ENCODE measurements at regions not wholly inside any gene's neighbourhood (a gene's known extent, or its start where the extent isn't known, plus 50 kb on each side); places are given as distances from the start of the nearest gene placed in this dataset.

DNA sequence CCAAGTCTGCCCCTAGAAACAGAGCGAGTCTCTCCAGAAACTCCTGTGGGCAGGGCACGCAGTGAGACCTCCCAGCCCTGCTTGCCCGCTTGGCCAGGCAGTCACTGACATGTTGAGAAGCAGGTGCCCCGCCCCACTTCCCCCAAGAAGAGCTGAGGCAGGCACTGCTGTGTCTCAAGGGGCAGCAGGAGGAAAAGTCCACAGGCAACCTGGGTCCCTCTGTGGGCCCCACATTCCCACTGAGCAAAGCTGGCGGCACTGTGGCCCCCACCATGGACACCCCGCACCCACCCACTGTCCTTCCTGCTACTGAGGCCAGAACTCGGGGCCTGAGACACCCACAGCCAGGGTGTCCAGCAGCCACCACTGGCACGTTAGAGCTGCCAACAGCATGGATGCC is 137.3 kb upstream of the NKX1-1 start:
- no peaks in the 10 kb centered on the region for H3K9me3 Mint-ChIP-seq
- Histone ChIP-seq H3K4me2 (no peak overlapping the region), H3K9me3 (ENCODE audit: low read depth) (no peaks in the 10 kb centered on the region), H2AFZ (replicated peaks) (no peak overlapping the region), H3F3A (ENCODE audit: low read depth) (no peaks in the 10 kb centered on the region), H3K27ac (no peak overlapping the region), H4K20me1 (ENCODE audit: low read depth) (no peaks in the 10 kb centered on the region), H3K36me3 (no peaks in the 10 kb centered on the region), H3K79me2 (ENCODE audit: low read depth) (no peaks in the 10 kb centered on the region), H3K4me3 (no peak overlapping the region), H3K4me1 (peaks cover 14% of the 10 kb centered on the region), H3K27me3 (peaks cover 15% of the 10 kb centered on the region), H3K9ac (no peak overlapping the region)
- H3K27me3 Mint-ChIP-seq (ENCODE audit: insufficient read depth, low read depth), result peaks cover 16% of the 10 kb centered on the region
- peaks cover 32% of the 10 kb centered on the region for H3K4me1 Mint-ChIP-seq
- H3K36me3 Mint-ChIP-seq, result no peaks in the 10 kb centered on the region
- no peak overlapping the region for H3K27ac Mint-ChIP-seq
- H3K4me3 Mint-ChIP-seq, result no peak overlapping the region
- TF ChIP-seq EZH2phosphoT487 (IDR thresholded peaks at IDR 0.05) (no peak), EZH2 (IDR thresholded peaks at IDR 0.05) (no peak)
- TF ChIP-seq, protein P1, sequence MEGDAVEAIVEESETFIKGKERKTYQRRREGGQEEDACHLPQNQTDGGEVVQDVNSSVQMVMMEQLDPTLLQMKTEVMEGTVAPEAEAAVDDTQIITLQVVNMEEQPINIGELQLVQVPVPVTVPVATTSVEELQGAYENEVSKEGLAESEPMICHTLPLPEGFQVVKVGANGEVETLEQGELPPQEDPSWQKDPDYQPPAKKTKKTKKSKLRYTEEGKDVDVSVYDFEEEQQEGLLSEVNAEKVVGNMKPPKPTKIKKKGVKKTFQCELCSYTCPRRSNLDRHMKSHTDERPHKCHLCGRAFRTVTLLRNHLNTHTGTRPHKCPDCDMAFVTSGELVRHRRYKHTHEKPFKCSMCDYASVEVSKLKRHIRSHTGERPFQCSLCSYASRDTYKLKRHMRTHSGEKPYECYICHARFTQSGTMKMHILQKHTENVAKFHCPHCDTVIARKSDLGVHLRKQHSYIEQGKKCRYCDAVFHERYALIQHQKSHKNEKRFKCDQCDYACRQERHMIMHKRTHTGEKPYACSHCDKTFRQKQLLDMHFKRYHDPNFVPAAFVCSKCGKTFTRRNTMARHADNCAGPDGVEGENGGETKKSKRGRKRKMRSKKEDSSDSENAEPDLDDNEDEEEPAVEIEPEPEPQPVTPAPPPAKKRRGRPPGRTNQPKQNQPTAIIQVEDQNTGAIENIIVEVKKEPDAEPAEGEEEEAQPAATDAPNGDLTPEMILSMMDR (IDR thresholded peaks at IDR 0.05), result no peak
- no peak for DNase-seq (ENCODE audit: low spot score)

DNA sequence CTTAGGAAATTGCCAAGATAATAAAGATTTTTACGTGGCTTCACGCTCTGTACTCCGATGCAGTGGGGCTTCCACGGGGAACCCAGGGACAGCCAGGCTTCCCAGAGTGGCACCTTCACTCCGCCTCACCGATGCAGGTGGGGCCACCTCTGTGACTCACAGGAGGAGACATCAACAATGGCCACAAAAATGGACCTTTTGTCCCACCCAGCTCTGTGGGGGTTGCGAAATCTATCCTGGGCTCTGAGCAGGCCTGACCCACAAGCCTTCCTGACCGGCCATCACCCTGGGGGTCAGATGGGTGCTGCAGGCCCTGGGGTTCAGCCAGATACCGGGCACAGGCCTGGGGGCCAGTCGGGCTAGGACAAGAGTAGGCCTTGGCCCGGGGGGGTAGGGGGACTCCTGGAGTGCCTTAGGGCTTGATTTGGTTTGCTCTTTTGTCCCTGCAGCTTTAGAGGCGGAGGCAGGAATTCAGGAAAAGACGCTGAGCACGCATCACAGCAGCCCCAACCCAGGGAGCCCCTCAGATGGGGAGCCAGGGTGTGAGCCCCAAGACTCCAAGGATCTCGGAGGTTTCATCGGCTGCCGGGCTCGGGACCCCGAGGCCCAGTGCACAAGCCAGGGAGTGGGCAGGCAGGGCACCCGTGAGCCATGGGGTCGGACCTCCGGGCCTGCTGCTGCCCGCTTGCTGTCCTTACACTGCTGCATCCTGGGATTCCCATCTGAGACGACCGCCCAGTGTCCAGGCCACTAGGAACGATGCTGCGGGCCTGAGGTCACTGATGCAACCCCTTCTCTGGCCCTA is 136.5 kb upstream of the NKX1-1 start:
- Mint-ChIP-seq H3K27ac (no peak overlapping the region), H3K27me3 (ENCODE audit: insufficient read depth, low read depth) (peaks cover 12% of the 10 kb centered on the region), H3K4me3 (no peak overlapping the region), H3K36me3 (no peaks in the 10 kb centered on the region), H3K4me1 (peaks cover 30% of the 10 kb centered on the region), H3K9me3 (no peaks in the 10 kb centered on the region)
- H2AFZ ChIP-seq (replicated peaks), result no peak overlapping the region
- H3K9ac ChIP-seq, result no peak overlapping the region
- TF ChIP-seq EZH2phosphoT487 (IDR thresholded peaks at IDR 0.05), result no peak
- no peak for TF ChIP-seq EZH2 (IDR thresholded peaks at IDR 0.05)
- TF ChIP-seq, protein P1 (IDR thresholded peaks at IDR 0.05), result no peak
- H3K4me2 ChIP-seq, result no peak overlapping the region
- H3K4me1 ChIP-seq, result peaks cover 14% of the 10 kb centered on the region
- H3F3A ChIP-seq (ENCODE audit: low read depth), result no peaks in the 10 kb centered on the region
- no peaks in the 10 kb centered on the region for H4K20me1 ChIP-seq (ENCODE audit: low read depth)
- DNase-seq (ENCODE audit: low spot score), result no peak
- no peaks in the 10 kb centered on the region for H3K79me2 ChIP-seq (ENCODE audit: low read depth)
- no peak overlapping the region for H3K4me3 ChIP-seq
- H3K36me3 ChIP-seq, result no peaks in the 10 kb centered on the region
- H3K27ac ChIP-seq, result no peak overlapping the region
- no peaks in the 10 kb centered on the region for H3K9me3 ChIP-seq (ENCODE audit: low read depth)
- peaks cover 7% of the 10 kb centered on the region for H3K27me3 ChIP-seq

DNA sequence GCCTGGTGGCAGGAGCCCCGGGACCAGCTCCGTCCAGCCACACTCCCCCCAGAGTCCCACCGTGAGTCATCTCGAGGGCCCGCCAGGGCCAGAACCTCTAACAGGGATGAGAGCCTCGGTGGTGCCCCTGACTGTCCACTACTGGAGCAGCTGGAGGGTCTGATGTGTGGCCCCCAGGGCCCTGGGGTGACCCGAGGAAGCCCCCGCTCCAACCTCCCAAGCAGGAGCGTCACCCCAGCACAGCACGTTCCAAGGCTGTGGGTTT is 135.9 kb upstream of the NKX1-1 start:
- H3F3A ChIP-seq (ENCODE audit: low read depth), result no peaks in the 10 kb centered on the region
- H3K4me2 ChIP-seq, result no peak overlapping the region
- no peaks in the 10 kb centered on the region for H3K9me3 Mint-ChIP-seq
- H2AFZ ChIP-seq (replicated peaks), result no peak overlapping the region
- DNase-seq (ENCODE audit: low spot score), result no peak
- H3K4me1 ChIP-seq, result peaks cover 14% of the 10 kb centered on the region
- H3K9me3 ChIP-seq (ENCODE audit: low read depth), result no peaks in the 10 kb centered on the region
- H3K36me3 ChIP-seq, result no peaks in the 10 kb centered on the region
- H3K27ac Mint-ChIP-seq, result no peak overlapping the region
- no peak overlapping the region for H3K9ac ChIP-seq
- no peak overlapping the region for H3K4me3 ChIP-seq
- no peaks in the 10 kb centered on the region for H3K79me2 ChIP-seq (ENCODE audit: low read depth)
- H3K4me1 Mint-ChIP-seq, result peaks cover 27% of the 10 kb centered on the region
- peaks cover 1% of the 10 kb centered on the region for H3K27me3 ChIP-seq
- TF ChIP-seq EZH2 (IDR thresholded peaks at IDR 0.05) (no peak), EZH2phosphoT487 (IDR thresholded peaks at IDR 0.05) (no peak)
- TF ChIP-seq, protein P1 (IDR thresholded peaks at IDR 0.05), result no peak
- H3K27me3 Mint-ChIP-seq (ENCODE audit: insufficient read depth, low read depth), result peaks cover 7% of the 10 kb centered on the region
- H3K27ac ChIP-seq, result no peak overlapping the region
- peak overlapping the region; percentile 66 for H3K4me3 Mint-ChIP-seq
- no peaks in the 10 kb centered on the region for H4K20me1 ChIP-seq (ENCODE audit: low read depth)
- H3K36me3 Mint-ChIP-seq, result no peaks in the 10 kb centered on the region

Measured in neural progenitor cell (in vitro differentiated cells).